Fibroblast of villous mesenchyme (primary cell): ENCODE measurements at regions not wholly inside any gene's neighbourhood (a gene's known extent, or its start where the extent isn't known, plus 50 kb on each side); places are given as distances from the start of the nearest gene placed in this dataset.

Source experiments
- DNase-seq: peaks from one replicate; pipeline ENCODE4 v3.0.0-alpha.2; 2010; ENCODE audit warnings: low read depth
- H3K4me3 ChIP-seq: 2 replicates; pipeline ENCODE4 v1.5.1; 2011; ENCODE audit warnings: low read depth, mild to moderate bottlenecking, low read length
- TF ChIP-seq, protein P1 (sequence below): IDR thresholded peaks from 2 replicates; pipeline ENCODE4 v1.5.1; 2012; ENCODE audit warnings: low read depth, mild to moderate bottlenecking, low read length; ENCODE audit not compliant: insufficient read depth

DNA sequence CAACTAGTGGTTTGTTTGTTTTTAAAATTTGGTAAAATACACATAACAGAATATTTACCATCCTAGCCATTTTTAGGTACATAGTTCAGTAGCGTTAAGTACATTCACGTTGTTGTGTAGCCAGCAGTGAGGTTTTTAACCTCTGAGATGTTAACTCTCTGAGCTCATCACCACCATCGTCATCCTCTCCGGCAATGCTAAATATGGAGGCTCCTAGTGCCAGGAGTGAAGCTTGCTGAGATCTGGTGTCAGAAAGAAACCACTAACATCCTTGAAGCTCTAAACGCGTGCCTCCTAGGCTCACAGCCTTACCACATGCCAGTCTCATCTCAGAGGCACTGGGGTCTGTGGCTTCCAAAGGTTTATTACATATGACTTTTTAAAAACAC lies 330.2 kb upstream of the B3GAT1 start:
- DNase-seq, result peak; percentile 80
- no peak overlapping the region for H3K4me3 ChIP-seq
- TF ChIP-seq, protein P1, sequence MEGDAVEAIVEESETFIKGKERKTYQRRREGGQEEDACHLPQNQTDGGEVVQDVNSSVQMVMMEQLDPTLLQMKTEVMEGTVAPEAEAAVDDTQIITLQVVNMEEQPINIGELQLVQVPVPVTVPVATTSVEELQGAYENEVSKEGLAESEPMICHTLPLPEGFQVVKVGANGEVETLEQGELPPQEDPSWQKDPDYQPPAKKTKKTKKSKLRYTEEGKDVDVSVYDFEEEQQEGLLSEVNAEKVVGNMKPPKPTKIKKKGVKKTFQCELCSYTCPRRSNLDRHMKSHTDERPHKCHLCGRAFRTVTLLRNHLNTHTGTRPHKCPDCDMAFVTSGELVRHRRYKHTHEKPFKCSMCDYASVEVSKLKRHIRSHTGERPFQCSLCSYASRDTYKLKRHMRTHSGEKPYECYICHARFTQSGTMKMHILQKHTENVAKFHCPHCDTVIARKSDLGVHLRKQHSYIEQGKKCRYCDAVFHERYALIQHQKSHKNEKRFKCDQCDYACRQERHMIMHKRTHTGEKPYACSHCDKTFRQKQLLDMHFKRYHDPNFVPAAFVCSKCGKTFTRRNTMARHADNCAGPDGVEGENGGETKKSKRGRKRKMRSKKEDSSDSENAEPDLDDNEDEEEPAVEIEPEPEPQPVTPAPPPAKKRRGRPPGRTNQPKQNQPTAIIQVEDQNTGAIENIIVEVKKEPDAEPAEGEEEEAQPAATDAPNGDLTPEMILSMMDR, result no peak

DNA sequence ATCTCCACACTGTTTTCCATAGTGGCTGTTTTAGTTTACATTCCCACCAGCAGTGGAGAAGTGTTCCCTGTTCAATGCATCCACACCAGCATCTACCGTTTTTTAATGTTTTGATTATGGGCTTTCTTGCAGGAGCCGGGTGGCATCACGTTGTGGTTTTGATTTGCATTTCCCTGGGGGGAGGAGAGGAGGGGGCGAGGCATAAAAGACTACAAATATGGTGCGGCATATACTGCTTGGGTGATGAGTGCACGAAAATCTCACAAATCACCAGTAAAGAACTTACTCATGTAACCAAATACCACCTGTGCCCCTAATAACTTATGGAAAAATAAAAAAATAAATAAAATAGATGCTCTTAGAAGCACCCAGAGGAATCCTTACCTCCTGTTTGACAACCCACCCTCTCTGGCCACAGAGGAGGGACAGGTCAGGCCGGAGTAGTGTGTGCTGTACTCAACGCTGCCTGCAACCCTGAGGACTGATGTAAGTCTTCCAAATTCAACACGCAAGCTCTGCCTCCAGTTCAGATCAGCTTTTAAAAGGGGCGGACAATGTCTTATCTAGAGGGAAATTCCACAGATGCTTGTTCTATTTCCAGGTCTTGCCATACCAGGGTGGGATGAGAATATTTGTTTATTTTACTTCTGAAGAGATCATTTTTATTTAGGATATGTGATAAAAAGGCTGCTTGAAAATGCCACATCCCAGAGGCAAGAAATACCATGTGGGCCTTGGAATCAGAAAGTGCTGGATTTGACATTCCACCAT lies 329.6 kb upstream of the B3GAT1 start:
- peak; percentile 83 for DNase-seq
- H3K4me3 ChIP-seq, result no peak overlapping the region
- TF ChIP-seq, protein P1, result no peak

DNA sequence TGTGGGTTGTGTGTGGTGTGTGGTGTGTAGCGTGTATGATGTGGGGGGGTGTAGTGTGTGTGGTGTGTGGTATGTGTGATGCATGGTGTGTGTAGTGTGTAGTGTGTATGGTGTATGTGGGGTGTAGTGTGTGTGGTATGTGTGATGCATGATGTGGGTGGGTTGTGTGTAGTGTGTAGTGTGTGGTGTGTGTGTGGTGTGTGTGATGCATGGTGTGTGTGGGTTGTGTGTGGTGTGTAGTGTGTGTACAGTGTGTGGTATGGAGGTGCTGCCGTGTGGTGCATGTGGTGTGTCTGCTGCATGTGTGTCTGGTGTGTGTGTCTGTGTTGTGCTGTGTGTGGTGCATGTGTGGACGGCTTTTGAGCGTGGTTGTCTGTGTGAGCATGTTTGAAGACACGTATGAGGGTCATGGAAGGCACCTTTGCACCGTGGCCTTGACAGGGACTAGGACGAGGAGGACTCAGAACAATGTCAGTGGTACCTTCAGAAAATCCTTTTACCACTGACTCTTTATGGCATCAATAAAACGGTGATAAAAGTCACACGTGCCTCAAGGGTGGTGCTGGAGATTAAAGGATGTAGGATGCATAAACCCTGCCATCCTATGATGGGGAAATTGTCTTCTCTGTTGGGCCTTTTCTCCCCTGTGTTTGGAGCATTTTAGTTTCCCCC lies 328.7 kb upstream of the B3GAT1 start:
- H3K4me3 ChIP-seq, result no peak overlapping the region
- no peak for DNase-seq
- TF ChIP-seq, protein P1, result no peak

DNA sequence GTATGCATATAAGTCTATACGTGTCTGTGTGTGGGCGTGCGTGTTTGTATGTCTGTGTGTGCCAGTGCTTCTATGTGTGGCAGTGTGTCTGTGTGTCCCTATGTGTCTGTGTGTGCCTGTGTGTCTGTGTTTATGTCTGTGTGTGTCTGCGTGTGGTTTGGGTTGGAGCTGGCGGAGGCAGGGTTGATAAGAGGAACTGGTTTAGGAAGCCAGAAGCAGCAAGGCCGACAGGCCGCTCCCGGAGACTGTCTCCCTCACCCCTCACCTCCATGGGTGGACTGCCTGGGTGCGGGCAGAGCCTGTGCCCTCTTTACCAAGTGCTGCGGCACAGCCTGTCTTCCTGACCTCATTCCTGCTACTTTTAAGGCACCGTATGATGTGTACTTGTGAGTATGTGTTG lies 327.1 kb upstream of the B3GAT1 start:
- no peak overlapping the region for H3K4me3 ChIP-seq
- DNase-seq, result no peak

DNA sequence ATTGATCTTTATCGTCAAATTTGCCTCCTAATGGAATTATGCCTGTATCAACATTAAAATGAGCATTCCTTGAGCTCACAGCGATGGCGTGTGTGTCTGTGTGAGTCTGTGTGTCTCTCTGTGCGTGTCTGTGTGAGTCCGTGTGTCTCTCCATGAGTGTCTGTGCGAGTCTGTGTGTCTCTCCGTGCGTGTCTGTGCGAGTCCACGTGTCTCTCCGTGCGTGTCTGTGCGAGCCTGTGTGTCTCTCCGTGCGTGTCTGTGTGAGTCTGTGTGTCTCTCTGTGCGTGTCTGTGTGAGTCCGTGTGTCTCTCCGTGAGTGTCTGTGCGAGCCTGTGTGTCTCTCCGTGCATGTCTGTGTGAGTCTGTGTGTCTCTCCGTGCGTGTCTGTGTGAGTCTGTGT lies 326.5 kb upstream of the B3GAT1 start:
- TF ChIP-seq, protein P1, result no peak
- H3K4me3 ChIP-seq, result no peak overlapping the region
- no peak for DNase-seq

More for the DNA sequence above, 327.1 kb upstream of the B3GAT1 start:
- TF ChIP-seq, protein P1, result no peak

DNA sequence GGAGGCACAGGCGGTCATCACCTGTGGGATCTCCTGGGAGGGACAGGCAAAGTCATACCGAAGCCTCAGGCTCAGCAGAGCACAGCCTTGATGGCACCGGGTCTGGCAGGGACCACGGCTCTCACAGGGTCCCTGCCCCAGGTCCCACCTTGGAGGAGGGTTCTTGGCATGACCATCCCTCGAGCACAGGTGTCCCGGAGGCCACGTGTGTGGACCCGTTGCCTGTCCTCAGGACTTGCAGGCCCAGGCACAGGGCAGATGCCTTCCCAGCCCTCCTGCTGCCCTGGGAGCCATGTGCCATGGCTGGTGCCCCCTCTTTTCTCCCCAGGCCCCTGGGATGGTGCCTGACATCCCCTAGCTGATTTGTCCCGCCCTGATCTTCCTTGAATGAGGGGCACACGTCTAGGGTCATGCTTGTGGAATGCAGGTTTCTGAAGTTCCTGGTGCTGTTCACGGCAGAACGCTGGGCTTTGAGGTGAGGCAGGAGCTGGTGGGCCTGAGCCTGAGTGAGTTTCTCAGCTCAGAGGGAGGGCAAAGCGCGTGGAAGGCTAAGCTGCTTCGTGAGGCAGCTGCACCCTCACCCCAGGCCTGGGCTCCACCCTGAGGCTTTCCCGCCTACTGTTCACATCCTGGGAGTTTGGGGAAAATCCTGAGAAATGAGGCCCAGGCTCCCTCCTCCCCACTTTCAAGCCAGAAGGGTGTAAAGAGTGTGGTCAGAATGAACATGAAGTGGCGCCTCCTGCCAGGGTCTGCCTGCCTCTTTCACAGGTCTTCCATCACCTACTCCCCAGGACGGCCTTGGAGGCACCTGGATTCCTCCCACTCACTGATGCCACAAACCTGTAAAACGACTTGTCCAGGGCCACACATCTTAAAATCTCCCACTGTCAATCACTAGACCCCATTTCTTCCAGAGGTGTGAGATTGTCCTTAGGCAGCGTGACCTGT lies 325.8 kb upstream of the B3GAT1 start:
- no peak for DNase-seq
- TF ChIP-seq, protein P1, result no peak
- no peak overlapping the region for H3K4me3 ChIP-seq
